SK-N-MC (cell line): ENCODE measurements at regions not wholly inside any gene's neighbourhood (a gene's known extent, or its start where the extent isn't known, plus 50 kb on each side); places are given as distances from the start of the nearest gene placed in this dataset.

ENCODE experiments used
- EZH2 ChIP-seq: fragments of 200-600 bp; sonication (generic); IDR thresholded peaks from one replicate; pipeline ENCODE4 v1.6.1; 2017; ENCODE audit warnings: antibody characterized with exemption
- FOXP2 ChIP-seq: optimal IDR thresholded peaks from 2 replicates; pipeline ENCODE3; 2011; ENCODE audit warnings: mild to moderate bottlenecking, moderate library complexity; ENCODE audit not compliant: insufficient read depth; ENCODE audit errors: extremely low read length, control extremely low read depth
- POLR2AphosphoS5 ChIP-seq: IDR thresholded peaks from 2 replicates; pipeline ENCODE4 v1.6.1; 2012; ENCODE audit warnings: mild to moderate bottlenecking, low read depth, low read length, borderline replicate concordance

- no peak for TF ChIP-seq EZH2
- no peak for TF ChIP-seq FOXP2
- TF ChIP-seq POLR2AphosphoS5: no peak
Observed at GRCh38 chr5:119801570-119801969, 172.2 kb downstream of the FAM170A start.
